GM19351 (cell line): ENCODE measurements at regions not wholly inside any gene's neighbourhood (a gene's known extent, or its start where the extent isn't known, plus 50 kb on each side); places are given as distances from the start of the nearest gene placed in this dataset.
A peak's percentile ranks its signal among the peaks of the same experiment; 100 is the strongest.
"Not testable (repeated sequence)": the region's sequence is repeated elsewhere in the genome, so short reads cannot be mapped to it uniquely, and the experiment has no call there.

ENCODE experiments used
- ATAC-seq: cut with Tn5 transposase; IDR thresholded peaks from one replicate; pipeline ENCODE4 v1.9.1; 2021; ENCODE audit warnings: mild to moderate bottlenecking, moderate library complexity; ENCODE audit not compliant: unreplicated experiment

GRCh38 chr12:9450127-9450567 lies 157.6 kb downstream of the KLRB1 start:
- ATAC-seq = not testable (repeated sequence)

- not testable (repeated sequence) for ATAC-seq
Measured at GRCh38 chr12:9449657-9450126, 158.0 kb downstream of the KLRB1 start.

- no peak for ATAC-seq
Measured at GRCh38 chr12:9449181-9449580, 158.5 kb downstream of the KLRB1 start.

GRCh38 chr12:9448648-9449047 lies 159.1 kb downstream of the KLRB1 start:
- not testable (repeated sequence) for ATAC-seq

GRCh38 chr12:9447791-9448614 lies 159.7 kb downstream of the KLRB1 start:
- peak; percentile 52 for ATAC-seq

- peak; percentile 18 for ATAC-seq
Measured at GRCh38 chr12:9446883-9447761, 160.6 kb downstream of the KLRB1 start.

GRCh38 chr12:9440428-9440827 lies 167.3 kb downstream of the KLRB1 start:
- not testable (repeated sequence) for ATAC-seq

GRCh38 chr12:9435682-9436081 lies 172.0 kb downstream of the KLRB1 start:
- not testable (repeated sequence) for ATAC-seq

GRCh38 chr12:9430385-9430784 lies 177.3 kb downstream of the KLRB1 start:
- ATAC-seq = not testable (repeated sequence)

- not testable (repeated sequence) for ATAC-seq
Measured at GRCh38 chr12:9428856-9429255, 178.9 kb downstream of the KLRB1 start.

- not testable (repeated sequence) for ATAC-seq
Measured at GRCh38 chr12:9425429-9425828, 182.3 kb downstream of the KLRB1 start.

GRCh38 chr12:9424175-9424740 lies 183.5 kb downstream of the KLRB1 start:
- ATAC-seq = not testable (repeated sequence)

GRCh38 chr12:9422689-9423088 lies 185.0 kb downstream of the KLRB1 start:
- peak; percentile 66 for ATAC-seq

GRCh38 chr12:9421520-9422086 lies 186.1 kb downstream of the KLRB1 start:
- peak; percentile 82 for ATAC-seq

- ATAC-seq = not testable (repeated sequence)
Measured at GRCh38 chr12:9420817-9421519, 186.7 kb downstream of the KLRB1 start.

GRCh38 chr12:9418669-9419041 lies 189.1 kb downstream of the KLRB1 start:
- not testable (repeated sequence) for ATAC-seq

GRCh38 chr12:9417947-9418668 lies 189.6 kb downstream of the KLRB1 start:
- ATAC-seq = not testable (repeated sequence)

- not testable (repeated sequence) for ATAC-seq
Measured at GRCh38 chr12:9417341-9417740, 190.4 kb downstream of the KLRB1 start.

GRCh38 chr12:9416346-9416745 lies 191.4 kb downstream of the KLRB1 start:
- not testable (repeated sequence) for ATAC-seq
